Right lobe of liver (tissue), 4 donors: ENCODE measurements at regions not wholly inside any gene's neighbourhood (a gene's known extent, or its start where the extent isn't known, plus 50 kb on each side); places are given as distances from the start of the nearest gene placed in this dataset.

Experiments used
- CTCF ChIP-seq, 4 donors: fragments of 200-600 bp in 3 of 4; fragments of 450-650 bp in 1 of 4; IDR thresholded peaks; one replicate each; pipeline versions ENCODE4 v1.5.1 to v1.8.0; 2016 to 2022; ENCODE audit warnings: antibody characterized with exemption in 4 of 4, mild to moderate bottlenecking in 2 of 4
- POLR2A ChIP-seq: fragments of 450-650 bp; IDR thresholded peaks from one replicate; pipeline ENCODE4 v1.6.1; 2017; ENCODE audit warnings: antibody characterized with exemption, mild to moderate bottlenecking
- donor health status: DM: no; HTN: no; CAD: no.
- donor health status: DM: no; HTN: no; CAD: no.
- donor health status: DM: no; HTN: yes; CAD: no.

- TF ChIP-seq CTCF (IDR thresholded peaks at IDR 0.05) (no peak), POLR2A (no peak)
Observed at GRCh38 chr15:87731630-87732029, 524.9 kb downstream of the NTRK3 start.
